GM12874 (cell line): ENCODE measurements at regions not wholly inside any gene's neighbourhood (a gene's known extent, or its start where the extent isn't known, plus 50 kb on each side); places are given as distances from the start of the nearest gene placed in this dataset.

Source experiments
- CTCF ChIP-seq: IDR thresholded peaks from 2 replicates; pipeline ENCODE4 v1.5.1; 2011; ENCODE audit warnings: low read depth, mild to moderate bottlenecking, control low read depth, low read length, moderate library complexity; ENCODE audit not compliant: insufficient read depth

GRCh38 chr2:220665108-220665471 lies 907.0 kb downstream of the EPHA4 start:
- TF ChIP-seq CTCF: no peak

- no peak for TF ChIP-seq CTCF
Measured at GRCh38 chr2:220669324-220669723, 902.8 kb downstream of the EPHA4 start.

- TF ChIP-seq CTCF: no peak
Measured at GRCh38 chr2:220670511-220670910, 901.6 kb downstream of the EPHA4 start.

GRCh38 chr2:220673151-220673874 lies 898.8 kb downstream of the EPHA4 start:
- no peak for TF ChIP-seq CTCF

GRCh38 chr2:220674033-220674432 lies 898.1 kb downstream of the EPHA4 start:
- TF ChIP-seq CTCF: 0 out of 2 replicates have a peak, but pooled peaks have one; percentile 9

GRCh38 chr2:220676695-220677094 lies 895.4 kb downstream of the EPHA4 start:
- no peak for TF ChIP-seq CTCF

- no peak for TF ChIP-seq CTCF
Measured at GRCh38 chr2:220678943-220679342, 893.2 kb downstream of the EPHA4 start.

- no peak for TF ChIP-seq CTCF
Measured at GRCh38 chr2:220682616-220683015, 889.5 kb downstream of the EPHA4 start.
